ENCODE measurements at regions not wholly inside any gene's neighbourhood (a gene's known extent, or its start where the extent isn't known, plus 50 kb on each side); places are given as distances from the start of the nearest gene placed in this dataset.

- Histone ChIP-seq H3K4me2 (ENCODE audit: insufficient read depth, low read length) (no peak overlapping the region), H3K36me3 (ENCODE audit: insufficient read depth, low read length) (no peaks in the 10 kb centered on the region), H4K20me1 (ENCODE audit: insufficient read depth, low read length) (no peaks in the 10 kb centered on the region), H3K9me3 (ENCODE audit: low read depth, low read length) (no peaks in the 10 kb centered on the region), H3K27me3 (ENCODE audit: insufficient read depth, low read length) (no peaks in the 10 kb centered on the region), H3K4me1 (ENCODE audit: insufficient read depth, low read length) (no peaks in the 10 kb centered on the region), H3K79me2 (ENCODE audit: insufficient read depth, low read length) (no peaks in the 10 kb centered on the region), H3K27ac (ENCODE audit: low read depth, low read length) (no peak overlapping the region), H2AFZ (ENCODE audit: low read length) (no peak overlapping the region), H3K4me3 (ENCODE audit: insufficient read depth, low read length) (no peak overlapping the region)
- TF ChIP-seq CTCF (IDR thresholded peaks at IDR 0.05; ENCODE audit: extremely low read depth, low read depth, low read length) = no peak
- DNase-seq (ENCODE audit: insufficient read length, low spot score, missing footprints) = no peak
Observed at GRCh38 chr3:181851063-181851462, 139.3 kb downstream of the SOX2 start.

- no peak for TF ChIP-seq CTCF (IDR thresholded peaks at IDR 0.05; ENCODE audit: extremely low read depth, low read depth, low read length)
- no peaks in the 10 kb centered on the region for H3K36me3 ChIP-seq (ENCODE audit: insufficient read depth, low read length)
- H3K27ac ChIP-seq (ENCODE audit: low read depth, low read length) = no peak overlapping the region
- no peaks in the 10 kb centered on the region for H3K79me2 ChIP-seq (ENCODE audit: insufficient read depth, low read length)
- H2AFZ ChIP-seq (ENCODE audit: low read length) = no peak overlapping the region
- H3K4me3 ChIP-seq (ENCODE audit: insufficient read depth, low read length) = no peak overlapping the region
- H3K4me2 ChIP-seq (ENCODE audit: insufficient read depth, low read length) = no peak overlapping the region
- no peaks in the 10 kb centered on the region for H3K27me3 ChIP-seq (ENCODE audit: insufficient read depth, low read length)
- no peaks in the 10 kb centered on the region for H4K20me1 ChIP-seq (ENCODE audit: insufficient read depth, low read length)
- no peaks in the 10 kb centered on the region for H3K4me1 ChIP-seq (ENCODE audit: insufficient read depth, low read length)
- no peak for DNase-seq (ENCODE audit: insufficient read length, low spot score, missing footprints)
- H3K9me3 ChIP-seq (ENCODE audit: low read depth, low read length) = no peaks in the 10 kb centered on the region
Observed at GRCh38 chr3:181855825-181856224, 144.1 kb downstream of the SOX2 start.

- H3K4me1 ChIP-seq (ENCODE audit: insufficient read depth, low read length) = no peaks in the 10 kb centered on the region
- no peaks in the 10 kb centered on the region for H3K9me3 ChIP-seq (ENCODE audit: low read depth, low read length)
- no peak overlapping the region for H3K4me2 ChIP-seq (ENCODE audit: insufficient read depth, low read length)
- H4K20me1 ChIP-seq (ENCODE audit: insufficient read depth, low read length) = no peaks in the 10 kb centered on the region
- H3K4me3 ChIP-seq (ENCODE audit: insufficient read depth, low read length) = no peak overlapping the region
- H3K79me2 ChIP-seq (ENCODE audit: insufficient read depth, low read length) = no peaks in the 10 kb centered on the region
- H3K27me3 ChIP-seq (ENCODE audit: insufficient read depth, low read length) = no peaks in the 10 kb centered on the region
- no peak for TF ChIP-seq CTCF (IDR thresholded peaks at IDR 0.05; ENCODE audit: extremely low read depth, low read depth, low read length)
- no peaks in the 10 kb centered on the region for H3K36me3 ChIP-seq (ENCODE audit: insufficient read depth, low read length)
- DNase-seq (ENCODE audit: insufficient read length, low spot score, missing footprints) = no peak
- H2AFZ ChIP-seq (ENCODE audit: low read length) = no peak overlapping the region
- H3K27ac ChIP-seq (ENCODE audit: low read depth, low read length) = no peak overlapping the region
Observed at GRCh38 chr3:181859518-181859917, 147.8 kb downstream of the SOX2 start.

GRCh38 chr3:181860235-181860634, 148.5 kb downstream of the SOX2 start:
- Histone ChIP-seq H3K79me2 (ENCODE audit: insufficient read depth, low read length) (no peaks in the 10 kb centered on the region), H4K20me1 (ENCODE audit: insufficient read depth, low read length) (no peaks in the 10 kb centered on the region), H3K4me2 (ENCODE audit: insufficient read depth, low read length) (no peak overlapping the region), H3K4me3 (ENCODE audit: insufficient read depth, low read length) (no peak overlapping the region), H3K27ac (ENCODE audit: low read depth, low read length) (no peak overlapping the region), H3K9me3 (ENCODE audit: low read depth, low read length) (no peaks in the 10 kb centered on the region), H3K4me1 (ENCODE audit: insufficient read depth, low read length) (no peaks in the 10 kb centered on the region), H3K36me3 (ENCODE audit: insufficient read depth, low read length) (no peaks in the 10 kb centered on the region), H2AFZ (ENCODE audit: low read length) (no peak overlapping the region), H3K27me3 (ENCODE audit: insufficient read depth, low read length) (no peaks in the 10 kb centered on the region)
- no peak for TF ChIP-seq CTCF (IDR thresholded peaks at IDR 0.05; ENCODE audit: extremely low read depth, low read depth, low read length)
- no peak for DNase-seq (ENCODE audit: insufficient read length, low spot score, missing footprints)
